Spleen (tissue), 11 donors: ENCODE measurements at regions not wholly inside any gene's neighbourhood (a gene's known extent, or its start where the extent isn't known, plus 50 kb on each side); places are given as distances from the start of the nearest gene placed in this dataset.

Experiments
- DNase-seq: peaks from one replicate; pipeline ENCODE4 v3.0.0-alpha.2; 2020
- H3K27ac ChIP-seq, 8 donors: fragments of 200-600 bp; sonication (generic) in 7 of 8; 1 replicate in 4 of 8; 2 replicates in 4 of 8; pipeline versions ENCODE4 v1.5.0 to v1.8.0; 2016 to 2021; ENCODE audit warnings: inconsistent platforms in 4 of 8, mild to moderate bottlenecking in 4 of 8, moderate library complexity in 1 of 8
- H3K27me3 ChIP-seq, 7 donors: fragments of 200-600 bp; sonication (generic) in 6 of 7; replicated peaks in 1 of 7; 1 replicate in 4 of 7; 2 replicates in 3 of 7; pipeline versions ENCODE4 v1.5.0 to v1.8.0; 2016 to 2021; ENCODE audit warnings: inconsistent platforms in 3 of 7, mild to moderate bottlenecking in 1 of 7
- H3K36me3 ChIP-seq, 6 donors: fragments of 200-600 bp; sonication (generic) in 5 of 6; 1 replicate in 4 of 6; 2 replicates in 2 of 6; pipeline versions ENCODE4 v1.5.0 to v1.8.0; 2016 to 2021; ENCODE audit warnings: inconsistent platforms in 2 of 6
- H3K4me1 ChIP-seq, 6 donors: fragments of 200-600 bp; sonication (generic) in 5 of 6; 1 replicate in 3 of 6; 2 replicates in 3 of 6; pipeline versions ENCODE4 v1.5.0 to v1.8.0; 2016 to 2021; ENCODE audit warnings: inconsistent platforms in 3 of 6
- H3K4me3 ChIP-seq, 8 donors: fragments of 200-600 bp; sonication (generic) in 7 of 8; 1 replicate in 4 of 8; 2 replicates in 4 of 8; pipeline versions ENCODE4 v1.5.0 to v1.8.0; 2016 to 2021; ENCODE audit warnings: inconsistent platforms in 4 of 8, mild to moderate bottlenecking in 4 of 8, moderate library complexity in 2 of 8
- H3K9me3 ChIP-seq, 8 donors: fragments of 200-600 bp; sonication (generic) in 7 of 8; 1 replicate in 4 of 8; 2 replicates in 4 of 8; pipeline versions ENCODE4 v1.5.0 to v1.8.0; 2016 to 2021; ENCODE audit warnings: inconsistent platforms in 4 of 8
- CTCF ChIP-seq, 11 experiments: fragments of 200-600 bp in 7 of 11; fragments of 450-650 bp in 4 of 11; sonication (generic) in 4 of 11; IDR thresholded peaks in 8 of 11; conservative IDR thresholded peaks in 3 of 11; 1 replicate in 7 of 11; 2 replicates in 4 of 11; pipeline versions ENCODE4 v1.4.0 to v1.8.0; 2016 to 2021; ENCODE audit warnings: antibody characterized with exemption in 11 of 11, inconsistent platforms in 4 of 11, mild to moderate bottlenecking in 1 of 11
- POLR2A ChIP-seq, 3 donors: fragments of 450-650 bp; IDR thresholded peaks; one replicate each; pipeline ENCODE4 v1.5.1; 2017; ENCODE audit warnings: antibody characterized with exemption in 3 of 3, mild to moderate bottlenecking in 1 of 3
- POLR2AphosphoS5 ChIP-seq, 3 donors: sonication (generic); formaldehyde crosslinking; IDR thresholded peaks; one replicate each; pipeline ENCODE4 v1.5.1; 2017; ENCODE audit warnings: antibody characterized with exemption in 3 of 3
- WGBS, 5 donors: extraction: QIAGEN DNeasy Blood & Tissue Kit in 3 of 5; methylation state at CpG; one replicate each; pipeline versions ENCODE4 v1.1.5 to v1.1.7; 2013 to 2018; 5-methylcytosine and 5-hydroxymethylcytosine counted together
- intact Hi-C: fragments of 100-400 bp; cut with DNase I; formaldehyde crosslinking; loops from one replicate; pipeline ENCODE4 v1.15.0; 2023; ENCODE audit warnings: low total_unique reads
- donor health status: healthy with polysubstance abuse.
- donor health status: DM: no; HTN: no; CAD: no; lungs with moderate emphysema.
- donor health status: DM: no; HTN: no; CAD: no.
- donor health status: Bipolar disorder and iron deficiency.
- donor health status: healthy.
- donor health status: DM: no; HTN: no; CAD: no.
- donor health status: DM: yes; HTN: yes; CAD: no.

- intact Hi-C loops = no loop called here
- TF ChIP-seq POLR2AphosphoS5 (IDR thresholded peaks at IDR 0.05) (no peak), CTCF (IDR thresholded peaks at IDR 0.05 in 8 of 11, conservative IDR thresholded peaks at IDR 0.05 in 3 of 11) (no peak), POLR2A (IDR thresholded peaks at IDR 0.05) (no peak)
- Histone ChIP-seq H3K27me3 (no peaks in the 10 kb centered on the region), H3K9me3 (no peaks in the 10 kb centered on the region), H3K36me3 (no peaks in the 10 kb centered on the region), H3K4me1 (peaks cover 0 to 15% (median 2%) of the 10 kb centered on the region in 6 donors), H3K27ac (no peak overlapping the region), H3K4me3 (no peak overlapping the region)
- no peak for DNase-seq
- 90 to 97% (median 95%) methylated on average over 3 of the region's 3 CpGs for WGBS, 5 donors
These were observed 135.9 kb upstream of the FOXN2 start for GRCh38 chr2:48178611-48179010.

GRCh38 chr2:48180557-48180956 lies 133.9 kb upstream of the FOXN2 start:
- WGBS, 5 donors = 63 to 85% (median 80%) methylated on average over 5 of the region's 5 CpGs
- intact Hi-C loops = no loop called here
- DNase-seq = no peak
- Histone ChIP-seq H3K4me1 (peaks cover 0 to 9% (median 0%) of the 10 kb centered on the region in 6 donors), H3K27me3 (no peaks in the 10 kb centered on the region), H3K36me3 (no peaks in the 10 kb centered on the region), H3K9me3 (no peaks in the 10 kb centered on the region), H3K4me3 (no peak overlapping the region), H3K27ac (no peak overlapping the region)
- no peak for TF ChIP-seq POLR2A (IDR thresholded peaks at IDR 0.05)
- no peak for TF ChIP-seq POLR2AphosphoS5 (IDR thresholded peaks at IDR 0.05)
- TF ChIP-seq CTCF (IDR thresholded peaks at IDR 0.05 in 8 of 11, conservative IDR thresholded peaks at IDR 0.05 in 3 of 11) = no peak

DNA sequence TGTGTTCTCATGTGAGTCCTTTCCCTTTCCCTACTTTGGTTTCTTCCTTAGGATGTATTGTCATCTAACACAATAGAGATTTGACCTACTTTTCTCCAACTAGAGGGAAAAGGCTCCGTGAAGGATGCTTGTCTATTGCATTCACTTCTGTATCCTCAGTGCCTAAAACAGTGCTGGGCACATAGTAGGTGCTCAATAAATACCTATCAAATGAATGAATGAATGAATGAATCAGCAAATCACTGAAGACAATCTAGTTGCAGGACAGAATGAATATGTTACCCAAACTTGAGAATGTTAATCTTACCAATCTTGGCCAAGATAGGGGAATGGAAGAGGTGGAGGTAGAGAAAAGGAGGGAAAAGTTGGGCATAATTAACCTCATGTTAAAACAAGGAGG lies 131.2 kb upstream of the FOXN2 start:
- no peaks in the 10 kb centered on the region for H3K36me3 ChIP-seq
- peaks cover 0 to 10% (median 0%) of the 10 kb centered on the region in 6 donors for H3K4me1 ChIP-seq
- 93 to 100% (median 96%) methylated on average over 1 of the region's 1 CpG for WGBS, 5 donors
- DNase-seq = no peak
- H3K27me3 ChIP-seq = no peaks in the 10 kb centered on the region
- intact Hi-C loops = no loop called here
- no peaks in the 10 kb centered on the region for H3K9me3 ChIP-seq
- H3K4me3 ChIP-seq = no peak overlapping the region
- TF ChIP-seq POLR2AphosphoS5 (IDR thresholded peaks at IDR 0.05) (no peak), CTCF (IDR thresholded peaks at IDR 0.05 in 8 of 11, conservative IDR thresholded peaks at IDR 0.05 in 3 of 11) (no peak), POLR2A (IDR thresholded peaks at IDR 0.05) (no peak)
- no peak overlapping the region for H3K27ac ChIP-seq

DNA sequence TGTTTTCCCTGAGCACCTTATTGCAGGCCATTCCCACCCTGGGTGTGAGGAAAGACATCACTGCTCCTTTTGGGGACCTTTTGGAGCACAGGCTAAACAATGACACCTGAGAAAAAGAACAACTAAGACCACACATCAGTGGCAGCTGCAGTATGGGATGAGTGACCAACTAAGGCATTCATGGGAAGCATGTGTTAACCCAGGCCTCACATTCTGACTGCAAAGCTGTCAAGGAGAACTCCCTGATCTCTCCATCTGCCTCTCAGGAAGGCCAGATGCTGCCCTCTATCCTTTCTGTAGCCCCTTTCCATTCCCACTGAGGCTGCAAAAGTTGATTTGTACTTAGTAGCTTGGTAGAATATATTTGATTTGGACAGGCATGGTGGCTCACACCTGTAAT lies 130.5 kb upstream of the FOXN2 start:
- DNase-seq = no peak
- H3K36me3 ChIP-seq = no peaks in the 10 kb centered on the region
- intact Hi-C loops = no loop called here
- TF ChIP-seq POLR2AphosphoS5 (IDR thresholded peaks at IDR 0.05) (no peak), POLR2A (IDR thresholded peaks at IDR 0.05) (no peak), CTCF (IDR thresholded peaks at IDR 0.05 in 8 of 11, conservative IDR thresholded peaks at IDR 0.05 in 3 of 11) (no peak)
- H3K9me3 ChIP-seq = no peaks in the 10 kb centered on the region
- H3K4me3 ChIP-seq = no peak overlapping the region
- no peaks in the 10 kb centered on the region for H3K27me3 ChIP-seq
- H3K4me1 ChIP-seq = peaks cover 0 to 10% (median 0%) of the 10 kb centered on the region in 6 donors
- H3K27ac ChIP-seq = no peak overlapping the region
